ENCODE measurements at regions not wholly inside any gene's neighbourhood (a gene's known extent, or its start where the extent isn't known, plus 50 kb on each side); places are given as distances from the start of the nearest gene placed in this dataset.

- Histone ChIP-seq H3K4me2 (ENCODE audit: control insufficient read depth, extremely low read depth, insufficient read depth, low read depth, low read length) (no peak overlapping the region), H3K27ac (ENCODE audit: control insufficient read depth, insufficient read depth, low read length) (no peak overlapping the region), H3K9me1 (ENCODE audit: control insufficient read depth, extremely low read depth, insufficient read depth, low read length) (no peaks in the 10 kb centered on the region), H3K79me2 (ENCODE audit: control insufficient read depth, insufficient read depth, low read length) (no peaks in the 10 kb centered on the region), H2AFZ (ENCODE audit: control insufficient read depth, low read length) (no peak overlapping the region), H3K4me3 (ENCODE audit: control insufficient read depth in 2 of 3, extremely low read depth in 1 of 3, insufficient read depth in 2 of 3, low read depth in 1 of 3, low read length in 3 of 3) (no peak overlapping the region), H3K4me1 (ENCODE audit: control insufficient read depth, extremely low read depth, insufficient read depth, low read length) (no peaks in the 10 kb centered on the region), H4K20me1 (ENCODE audit: control insufficient read depth, extremely low read depth, insufficient read depth, low read length) (no peaks in the 10 kb centered on the region), H3K9me3 (ENCODE audit: control insufficient read depth, low read depth, low read length) (no peaks in the 10 kb centered on the region), H3K9ac (ENCODE audit: control insufficient read depth, extremely low read depth, insufficient read depth, low read length) (no peak overlapping the region), H3K36me3 (ENCODE audit: control insufficient read depth in 2 of 2, extremely low read depth in 1 of 2, insufficient read depth in 2 of 2, low read length in 2 of 2) (no peaks in the 10 kb centered on the region), H3K27me3 (ENCODE audit: control insufficient read depth, extremely low read depth, insufficient read depth, low read length) (no peaks in the 10 kb centered on the region)
- dilution Hi-C loops (cut with MboI; ENCODE audit: extremely low pct_ligation_motif_present, low sequenced_read_pairs) = no loop called here
- FAIRE-seq (no peak), DNase-seq (ENCODE audit: low read depth, low spot score) (no peak)
- TF ChIP-seq CTCF (optimal IDR thresholded peaks at IDR 0.05 in 1 of 3, IDR thresholded peaks at IDR 0.05 in 1 of 3, conservative IDR thresholded peaks at IDR 0.05 in 1 of 3; ENCODE audit: extremely low read depth in 1 of 3, insufficient read depth in 2 of 3, low read length in 3 of 3) (no peak), EZH2 (IDR thresholded peaks at IDR 0.05; ENCODE audit: low read length) (no peak)
These were observed 237.8 kb downstream of the NXPE2 start for GRCh38 chr11:114915871-114916805.

DNA sequence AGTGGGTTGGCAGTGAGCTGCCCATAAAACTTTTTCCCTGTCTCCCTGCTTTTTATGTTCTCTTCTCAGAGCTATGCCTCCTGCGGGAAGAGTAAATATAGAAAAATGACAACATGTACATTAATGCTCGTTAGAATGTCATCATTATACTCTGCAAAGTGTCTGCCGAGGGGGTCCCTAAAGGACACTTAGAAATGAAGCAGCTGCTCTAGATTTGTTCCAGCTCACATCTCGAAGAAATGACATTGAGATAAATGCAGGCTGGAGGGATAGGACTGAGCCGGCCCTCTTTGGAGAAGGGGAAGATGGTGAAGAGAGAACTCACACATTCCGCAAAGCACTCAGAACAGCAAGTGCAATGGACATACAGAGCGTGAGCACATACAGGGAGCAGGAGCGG lies 240.0 kb downstream of the NXPE2 start:
- no peaks in the 10 kb centered on the region for H3K27me3 ChIP-seq (ENCODE audit: control insufficient read depth, extremely low read depth, insufficient read depth, low read length)
- H3K79me2 ChIP-seq (ENCODE audit: control insufficient read depth, insufficient read depth, low read length) = no peaks in the 10 kb centered on the region
- no peak overlapping the region for H3K4me3 ChIP-seq (ENCODE audit: control insufficient read depth in 2 of 3, extremely low read depth in 1 of 3, insufficient read depth in 2 of 3, low read depth in 1 of 3, low read length in 3 of 3)
- H2AFZ ChIP-seq (ENCODE audit: control insufficient read depth, low read length) = no peak overlapping the region
- no peak for TF ChIP-seq CTCF (optimal IDR thresholded peaks at IDR 0.05 in 1 of 3, IDR thresholded peaks at IDR 0.05 in 1 of 3, conservative IDR thresholded peaks at IDR 0.05 in 1 of 3; ENCODE audit: extremely low read depth in 1 of 3, insufficient read depth in 2 of 3, low read length in 3 of 3)
- no peak for TF ChIP-seq EZH2 (IDR thresholded peaks at IDR 0.05; ENCODE audit: low read length)
- no peak for FAIRE-seq
- H4K20me1 ChIP-seq (ENCODE audit: control insufficient read depth, extremely low read depth, insufficient read depth, low read length) = no peaks in the 10 kb centered on the region
- H3K4me1 ChIP-seq (ENCODE audit: control insufficient read depth, extremely low read depth, insufficient read depth, low read length) = no peaks in the 10 kb centered on the region
- H3K4me2 ChIP-seq (ENCODE audit: control insufficient read depth, extremely low read depth, insufficient read depth, low read depth, low read length) = no peak overlapping the region
- dilution Hi-C loops (cut with MboI; ENCODE audit: extremely low pct_ligation_motif_present, low sequenced_read_pairs) = no loop called here
- no peak overlapping the region for H3K27ac ChIP-seq (ENCODE audit: control insufficient read depth, insufficient read depth, low read length)
- H3K9me3 ChIP-seq (ENCODE audit: control insufficient read depth, low read depth, low read length) = no peaks in the 10 kb centered on the region
- H3K9me1 ChIP-seq (ENCODE audit: control insufficient read depth, extremely low read depth, insufficient read depth, low read length) = no peaks in the 10 kb centered on the region
- H3K36me3 ChIP-seq (ENCODE audit: control insufficient read depth in 2 of 2, extremely low read depth in 1 of 2, insufficient read depth in 2 of 2, low read length in 2 of 2) = no peaks in the 10 kb centered on the region
- no peak for DNase-seq (ENCODE audit: low read depth, low spot score)
- H3K9ac ChIP-seq (ENCODE audit: control insufficient read depth, extremely low read depth, insufficient read depth, low read length) = no peak overlapping the region

Measured in keratinocyte (primary cell).